Neural cell (in vitro differentiated cells): ENCODE measurements at regions not wholly inside any gene's neighbourhood (a gene's known extent, or its start where the extent isn't known, plus 50 kb on each side); places are given as distances from the start of the nearest gene placed in this dataset.

Experiments used
- CTCF ChIP-seq: fragments of 450-650 bp; IDR thresholded peaks from 2 replicates; pipeline ENCODE4 v1.5.1; 2014; ENCODE audit warnings: antibody characterized with exemption, mild to moderate bottlenecking, moderate library complexity; ENCODE audit not compliant: poor library complexity, severe bottlenecking
- EZH2 ChIP-seq: fragments of 200-600, 300-800 bp; shearing (Covaris generic), sonication (generic); IDR thresholded peaks from 2 replicates; pipeline ENCODE4 v1.6.1; 2014; ENCODE audit warnings: antibody characterized with exemption, low read length, borderline replicate concordance, mild to moderate bottlenecking; ENCODE audit not compliant: insufficient read depth, poor library complexity, severe bottlenecking
- POLR2AphosphoS5 ChIP-seq: IDR thresholded peaks from 2 replicates; pipeline ENCODE4 v1.6.1; 2012
- RAD21 ChIP-seq: fragments of 450-650 bp; conservative IDR thresholded peaks from 2 replicates; pipeline ENCODE4 v1.6.1; 2014; ENCODE audit warnings: antibody characterized with exemption, mild to moderate bottlenecking, moderate library complexity
- REST ChIP-seq: IDR thresholded peaks from 2 replicates; pipeline ENCODE4 v1.6.1; 2012; ENCODE audit warnings: borderline replicate concordance

GRCh38 chr9:108209132-108209685, 646.6 kb downstream of the ACTL7B start:
- TF ChIP-seq RAD21 (no peak), REST (no peak), CTCF (no peak), EZH2 (no peak), POLR2AphosphoS5 (no peak)
